Lung (tissue), 11 donors: ENCODE measurements at regions not wholly inside any gene's neighbourhood (a gene's known extent, or its start where the extent isn't known, plus 50 kb on each side); places are given as distances from the start of the nearest gene placed in this dataset.
"Not testable (repeated sequence)": the region's sequence is repeated elsewhere in the genome, so short reads cannot be mapped to it uniquely, and the experiment has no call there.

Source experiments
- ATAC-seq: fragments of 200-7000 bp; cut with Tn5 transposase; one replicate; pipeline ENCODE4 v1.9.1; 2020; ENCODE audit warnings: moderate number of reproducible peaks; ENCODE audit not compliant: insufficient read depth, low FRiP score
- DNase-seq, 3 donors: peaks; one replicate each; pipeline ENCODE4 v3.0.0-alpha.2; 2013 to 2017
- H3K27ac ChIP-seq, 2 donors: one replicate each; pipeline ENCODE4 v1.5.1; 2013; ENCODE audit warnings: mild to moderate bottlenecking in 2 of 2, moderate library complexity in 2 of 2, control low read depth in 1 of 2, inconsistent platforms in 1 of 2, low read depth in 1 of 2, low read length in 1 of 2
- H3K27me3 ChIP-seq, 3 donors: one replicate each; pipeline ENCODE4 v1.5.1; 2013; ENCODE audit warnings: low read length in 2 of 3; ENCODE audit not compliant: control insufficient read depth in 3 of 3, insufficient read depth in 3 of 3
- H3K36me3 ChIP-seq, 4 donors: one replicate each; pipeline ENCODE4 v1.5.1; 2013; ENCODE audit warnings: low read length in 4 of 4, mild to moderate bottlenecking in 1 of 4, moderate library complexity in 1 of 4; ENCODE audit not compliant: control insufficient read depth in 4 of 4, insufficient read depth in 4 of 4
- H3K4me1 ChIP-seq, 5 donors: one replicate each; pipeline ENCODE4 v1.5.1; 2013; ENCODE audit warnings: low read length in 5 of 5, mild to moderate bottlenecking in 2 of 5, moderate library complexity in 1 of 5; ENCODE audit not compliant: control insufficient read depth in 5 of 5, insufficient read depth in 5 of 5
- H3K4me3 ChIP-seq: one replicate; pipeline ENCODE4 v1.5.1; 2013; ENCODE audit warnings: mild to moderate bottlenecking, control low read depth, moderate library complexity
- H3K9ac ChIP-seq, 2 donors: one replicate each; pipeline ENCODE4 v1.5.1; 2013; ENCODE audit warnings: low read length in 2 of 2, control low read depth in 1 of 2; ENCODE audit not compliant: insufficient read depth in 1 of 2
- H3K9me3 ChIP-seq, 4 donors: one replicate each; pipeline ENCODE4 v1.5.1; 2013; ENCODE audit warnings: low read length in 3 of 4, mild to moderate bottlenecking in 1 of 4, moderate library complexity in 1 of 4; ENCODE audit not compliant: control insufficient read depth in 4 of 4, insufficient read depth in 3 of 4
- WGBS, 2 donors: extraction: QIAGEN DNeasy Blood & Tissue Kit; methylation state at CpG; one replicate each; pipeline ENCODE4 v1.1.7; 2013; 5-methylcytosine and 5-hydroxymethylcytosine counted together
- TF ChIP-seq, protein P1 (sequence below): IDR thresholded peaks from 2 replicates; pipeline ENCODE4 v1.5.1; 2012; ENCODE audit warnings: mild to moderate bottlenecking; ENCODE audit errors: control extremely low read depth, extremely low read depth
- donor health status: control.
- donor health status: control.
- donor health status: Bipolar disorder and iron deficiency.
- donor health status: healthy.
- donor health status: DM: yes; HTN: yes; CAD: no.

DNA sequence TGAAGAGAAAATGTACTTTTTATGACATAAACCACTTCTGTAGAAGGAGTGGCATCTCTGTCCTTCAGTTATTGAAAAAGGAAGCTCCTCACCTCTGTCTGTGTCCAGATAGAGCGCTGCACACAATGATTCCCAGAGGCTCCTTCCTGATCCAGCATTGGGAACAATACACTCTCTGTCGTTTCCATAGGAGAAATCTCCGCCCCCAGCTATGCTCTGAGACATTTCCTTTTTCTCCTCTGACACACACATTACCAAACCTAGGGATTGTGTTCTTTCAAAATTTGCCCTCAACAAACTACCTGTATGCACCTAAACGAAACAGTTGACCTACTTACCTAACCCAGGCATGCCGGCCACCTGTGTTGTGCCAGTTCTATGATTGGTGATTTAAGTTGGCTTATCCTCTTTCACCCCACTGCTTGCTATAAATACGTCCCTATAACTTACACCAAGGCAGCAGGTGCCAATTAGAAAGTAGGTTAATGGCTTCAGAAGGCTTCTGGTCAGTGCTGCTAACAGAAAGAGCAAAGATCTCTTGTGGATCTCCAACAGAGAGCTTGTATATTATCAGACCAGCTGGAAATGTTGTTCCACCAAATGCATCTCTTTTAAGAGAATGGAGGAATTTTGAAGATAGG is 140.1 kb upstream of the JCAD start:
- Histone ChIP-seq H3K9me3 (peaks cover 0 to 3% (median under 1%) of the 10 kb centered on the region in 4 donors), H3K4me3 (no peak overlapping the region), H3K36me3 (no peaks in the 10 kb centered on the region), H3K27me3 (no peaks in the 10 kb centered on the region), H3K27ac (no peak overlapping the region), H3K4me1 (peaks cover 0 to 1% (median 0%) of the 10 kb centered on the region in 5 donors), H3K9ac (no peak overlapping the region)
- 61 to 70% methylated on average over 6 of the region's 6 CpGs for WGBS, 2 donors
- ATAC-seq (no peak), DNase-seq (no peak)
- TF ChIP-seq, protein P1, sequence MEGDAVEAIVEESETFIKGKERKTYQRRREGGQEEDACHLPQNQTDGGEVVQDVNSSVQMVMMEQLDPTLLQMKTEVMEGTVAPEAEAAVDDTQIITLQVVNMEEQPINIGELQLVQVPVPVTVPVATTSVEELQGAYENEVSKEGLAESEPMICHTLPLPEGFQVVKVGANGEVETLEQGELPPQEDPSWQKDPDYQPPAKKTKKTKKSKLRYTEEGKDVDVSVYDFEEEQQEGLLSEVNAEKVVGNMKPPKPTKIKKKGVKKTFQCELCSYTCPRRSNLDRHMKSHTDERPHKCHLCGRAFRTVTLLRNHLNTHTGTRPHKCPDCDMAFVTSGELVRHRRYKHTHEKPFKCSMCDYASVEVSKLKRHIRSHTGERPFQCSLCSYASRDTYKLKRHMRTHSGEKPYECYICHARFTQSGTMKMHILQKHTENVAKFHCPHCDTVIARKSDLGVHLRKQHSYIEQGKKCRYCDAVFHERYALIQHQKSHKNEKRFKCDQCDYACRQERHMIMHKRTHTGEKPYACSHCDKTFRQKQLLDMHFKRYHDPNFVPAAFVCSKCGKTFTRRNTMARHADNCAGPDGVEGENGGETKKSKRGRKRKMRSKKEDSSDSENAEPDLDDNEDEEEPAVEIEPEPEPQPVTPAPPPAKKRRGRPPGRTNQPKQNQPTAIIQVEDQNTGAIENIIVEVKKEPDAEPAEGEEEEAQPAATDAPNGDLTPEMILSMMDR = no peak

DNA sequence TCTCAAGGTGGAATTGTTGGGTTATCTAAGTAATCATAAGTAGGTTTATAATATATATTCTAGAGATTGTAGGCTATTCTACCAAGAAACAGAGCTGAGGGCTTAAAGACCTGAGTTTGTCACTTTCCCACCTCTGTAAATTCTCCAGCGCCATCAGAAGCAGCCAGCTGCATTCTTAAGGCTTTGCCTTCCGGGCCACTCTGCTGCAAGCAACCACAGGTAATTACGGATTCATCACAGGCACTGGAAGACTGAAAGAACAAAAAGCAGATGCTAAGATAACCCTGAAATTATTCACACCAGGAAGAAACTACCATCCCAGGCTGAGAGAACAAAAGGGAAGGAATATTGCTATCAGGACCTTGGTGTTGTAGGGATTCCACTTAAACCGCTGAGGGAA is 137.8 kb upstream of the JCAD start:
- DNase-seq (no peak), ATAC-seq (no peak)
- Histone ChIP-seq H3K27me3 (no peaks in the 10 kb centered on the region), H3K4me3 (no peak overlapping the region), H3K27ac (no peak overlapping the region), H3K9ac (no peak overlapping the region), H3K9me3 (peaks cover 0 to 6% (median under 1%) of the 10 kb centered on the region in 4 donors), H3K36me3 (no peaks in the 10 kb centered on the region), H3K4me1 (peaks cover 0 to 1% (median 0%) of the 10 kb centered on the region in 5 donors)
- TF ChIP-seq, protein P1 = no peak
- 89 to 92% methylated on average over 4 of the region's 4 CpGs for WGBS, 2 donors

DNA sequence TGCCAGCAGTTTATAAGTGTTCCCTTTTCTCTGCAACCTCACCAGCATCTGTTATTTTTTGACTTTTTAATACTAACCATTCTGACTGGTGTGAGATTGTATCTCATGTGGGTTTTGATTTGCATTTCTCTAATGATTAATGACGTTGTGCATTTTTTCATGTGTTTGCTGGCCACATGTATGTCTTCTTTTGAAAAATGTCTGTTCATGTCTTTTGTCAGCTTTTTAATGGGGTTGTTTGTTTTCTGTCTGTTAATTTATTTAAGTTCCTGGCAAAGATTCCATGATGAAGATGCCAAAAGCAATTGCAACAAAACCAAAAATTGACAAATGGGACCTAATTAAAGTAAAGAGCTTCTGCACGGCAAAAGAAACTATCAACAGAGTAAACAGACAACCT is 137.2 kb upstream of the JCAD start:
- not testable (repeated sequence) for H3K4me1 ChIP-seq, H3K9ac ChIP-seq, H3K27ac ChIP-seq, H3K36me3 ChIP-seq, H3K9me3 ChIP-seq, H3K4me3 ChIP-seq, ATAC-seq, H3K27me3 ChIP-seq
- 73 to 83% methylated on average over 2 of the region's 2 CpGs for WGBS, 2 donors
- peak in 2 of 3 donors; percentile 37 to 60 for DNase-seq

DNA sequence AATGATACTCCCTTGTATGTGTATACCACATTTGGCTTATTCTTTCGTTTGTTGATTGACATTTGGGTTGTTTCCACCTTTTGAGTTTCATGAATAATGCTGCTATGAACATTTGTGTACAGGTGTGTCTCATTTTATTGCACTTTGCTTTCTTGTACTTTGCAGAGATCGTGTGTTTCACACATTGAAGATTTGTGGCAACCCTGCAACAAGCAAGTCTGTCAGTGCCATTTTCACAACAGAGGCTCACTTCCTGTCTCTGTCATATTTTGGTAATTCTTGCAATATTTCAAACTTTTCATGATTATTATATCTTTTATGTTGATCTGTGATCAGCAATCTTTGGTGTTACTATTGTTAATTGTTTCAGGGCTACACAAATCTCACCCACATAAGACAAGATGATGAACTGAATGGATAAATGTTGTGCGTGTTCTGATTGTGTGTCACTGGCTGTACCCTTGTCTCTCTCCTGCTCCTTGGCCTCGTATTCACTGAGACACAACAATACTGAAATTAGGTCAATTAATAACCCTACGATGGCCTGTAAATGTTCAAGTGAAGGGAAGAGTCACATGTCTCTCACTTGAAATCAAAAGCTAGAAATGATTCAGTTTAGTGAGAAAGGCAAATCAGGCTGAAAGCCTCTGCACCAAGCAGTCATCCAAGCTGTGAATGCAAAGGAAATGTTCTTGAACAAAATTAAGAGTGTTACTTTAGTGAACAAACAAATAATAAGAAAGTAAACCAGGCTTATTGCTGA is 133.6 kb upstream of the JCAD start:
- TF ChIP-seq, protein P1 = no peak
- Histone ChIP-seq H3K4me3 (no peak overlapping the region), H3K9ac (no peak overlapping the region), H3K27ac (no peak overlapping the region), H3K36me3 (no peaks in the 10 kb centered on the region), H3K4me1 (peaks cover 0 to 14% (median under 1%) of the 10 kb centered on the region in 5 donors), H3K27me3 (no peaks in the 10 kb centered on the region), H3K9me3 (peaks cover 0 to 6% (median 0%) of the 10 kb centered on the region in 4 donors)
- DNase-seq (no peak), ATAC-seq (no peak)
- 85% methylated on average over 5 of the region's 5 CpGs for WGBS, 2 donors
